ENCODE measurements at regions not wholly inside any gene's neighbourhood (a gene's known extent, or its start where the extent isn't known, plus 50 kb on each side); places are given as distances from the start of the nearest gene placed in this dataset.

- no peak for TF ChIP-seq CTCF (IDR thresholded peaks at IDR 0.05; ENCODE audit: low read depth, low read length)
- H3K4me3 ChIP-seq (replicated peaks in 1 of 2; ENCODE audit: low read depth in 2 of 2, low read length in 2 of 2) = no peak overlapping the region
- no peak for DNase-seq (ENCODE audit: low read depth in 2 of 2)
Observed at GRCh38 chr10:89873055-89873454, 171.7 kb downstream of the KIF20B start.

- no peak for TF ChIP-seq CTCF (IDR thresholded peaks at IDR 0.05; ENCODE audit: low read depth, low read length)
- no peak overlapping the region for H3K4me3 ChIP-seq (replicated peaks in 1 of 2; ENCODE audit: low read depth in 2 of 2, low read length in 2 of 2)
- no peak for DNase-seq (ENCODE audit: low read depth in 2 of 2)
Observed at GRCh38 chr10:89875557-89875956, 174.2 kb downstream of the KIF20B start.

- DNase-seq (ENCODE audit: low read depth in 2 of 2) = peak in 1 of 2 donors; percentile 18
- TF ChIP-seq CTCF (IDR thresholded peaks at IDR 0.05; ENCODE audit: low read depth, low read length) = no peak
- H3K4me3 ChIP-seq (replicated peaks in 1 of 2; ENCODE audit: low read depth in 2 of 2, low read length in 2 of 2) = no peak overlapping the region
Observed at GRCh38 chr10:89879121-89879520, 177.7 kb downstream of the KIF20B start.

GRCh38 chr10:89887406-89887805 is 186.0 kb downstream of the KIF20B start:
- no peak for TF ChIP-seq CTCF (IDR thresholded peaks at IDR 0.05; ENCODE audit: low read depth, low read length)
- no peak for DNase-seq (ENCODE audit: low read depth in 2 of 2)
- H3K4me3 ChIP-seq (replicated peaks in 1 of 2; ENCODE audit: low read depth in 2 of 2, low read length in 2 of 2) = no peak overlapping the region

GRCh38 chr10:89887830-89888229 is 186.4 kb downstream of the KIF20B start:
- peak in 1 of 2 donors; percentile 39 for DNase-seq (ENCODE audit: low read depth in 2 of 2)
- TF ChIP-seq CTCF (IDR thresholded peaks at IDR 0.05; ENCODE audit: low read depth, low read length) = no peak
- H3K4me3 ChIP-seq (replicated peaks in 1 of 2; ENCODE audit: low read depth in 2 of 2, low read length in 2 of 2) = no peak overlapping the region

GRCh38 chr10:89888321-89889070 is 187.1 kb downstream of the KIF20B start:
- no peak for DNase-seq (ENCODE audit: low read depth in 2 of 2)
- no peak overlapping the region for H3K4me3 ChIP-seq (replicated peaks in 1 of 2; ENCODE audit: low read depth in 2 of 2, low read length in 2 of 2)
- TF ChIP-seq CTCF (IDR thresholded peaks at IDR 0.05; ENCODE audit: low read depth, low read length) = no peak

GRCh38 chr10:89889606-89890005 is 188.2 kb downstream of the KIF20B start:
- no peak for TF ChIP-seq CTCF (IDR thresholded peaks at IDR 0.05; ENCODE audit: low read depth, low read length)
- no peak overlapping the region for H3K4me3 ChIP-seq (replicated peaks in 1 of 2; ENCODE audit: low read depth in 2 of 2, low read length in 2 of 2)
- DNase-seq (ENCODE audit: low read depth in 2 of 2) = no peak
